HL-60 (cell line): ENCODE measurements at regions not wholly inside any gene's neighbourhood (a gene's known extent, or its start where the extent isn't known, plus 50 kb on each side); places are given as distances from the start of the nearest gene placed in this dataset.

Source experiments
- GABPA ChIP-seq: IDR thresholded peaks from 2 replicates; pipeline ENCODE4 v1.6.1; 2012; ENCODE audit warnings: low read depth
- POLR2AphosphoS5 ChIP-seq: IDR thresholded peaks from 2 replicates; pipeline ENCODE4 v1.6.1; 2012; ENCODE audit warnings: low read depth
- REST ChIP-seq: IDR thresholded peaks from 2 replicates; pipeline ENCODE4 v1.6.1; 2012; ENCODE audit warnings: low read depth; ENCODE audit not compliant: insufficient replicate concordance
- SPI1 ChIP-seq: IDR thresholded peaks from 2 replicates; pipeline ENCODE4 v1.6.1; 2012; ENCODE audit warnings: low read depth, mild to moderate bottlenecking, borderline replicate concordance
- TF ChIP-seq, protein P1 (sequence below): IDR thresholded peaks from one replicate; pipeline ENCODE4 v1.5.1; 2011; ENCODE audit warnings: low read length, control low read depth, inconsistent platforms; ENCODE audit not compliant: insufficient read depth

- TF ChIP-seq, protein P1, sequence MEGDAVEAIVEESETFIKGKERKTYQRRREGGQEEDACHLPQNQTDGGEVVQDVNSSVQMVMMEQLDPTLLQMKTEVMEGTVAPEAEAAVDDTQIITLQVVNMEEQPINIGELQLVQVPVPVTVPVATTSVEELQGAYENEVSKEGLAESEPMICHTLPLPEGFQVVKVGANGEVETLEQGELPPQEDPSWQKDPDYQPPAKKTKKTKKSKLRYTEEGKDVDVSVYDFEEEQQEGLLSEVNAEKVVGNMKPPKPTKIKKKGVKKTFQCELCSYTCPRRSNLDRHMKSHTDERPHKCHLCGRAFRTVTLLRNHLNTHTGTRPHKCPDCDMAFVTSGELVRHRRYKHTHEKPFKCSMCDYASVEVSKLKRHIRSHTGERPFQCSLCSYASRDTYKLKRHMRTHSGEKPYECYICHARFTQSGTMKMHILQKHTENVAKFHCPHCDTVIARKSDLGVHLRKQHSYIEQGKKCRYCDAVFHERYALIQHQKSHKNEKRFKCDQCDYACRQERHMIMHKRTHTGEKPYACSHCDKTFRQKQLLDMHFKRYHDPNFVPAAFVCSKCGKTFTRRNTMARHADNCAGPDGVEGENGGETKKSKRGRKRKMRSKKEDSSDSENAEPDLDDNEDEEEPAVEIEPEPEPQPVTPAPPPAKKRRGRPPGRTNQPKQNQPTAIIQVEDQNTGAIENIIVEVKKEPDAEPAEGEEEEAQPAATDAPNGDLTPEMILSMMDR, result no peak
- TF ChIP-seq REST (no peak), POLR2AphosphoS5 (no peak), GABPA (no peak), SPI1 (no peak)
Observed at GRCh38 chr1:115467790-115468189, 129.7 kb upstream of the NGF start.
